Mononuclear cell (primary cell): ENCODE measurements at regions not wholly inside any gene's neighbourhood (a gene's known extent, or its start where the extent isn't known, plus 50 kb on each side); places are given as distances from the start of the nearest gene placed in this dataset.

Experiments
- H3K27me3 ChIP-seq: 2 replicates; pipeline ENCODE4 v1.6.0; 2011; ENCODE audit warnings: low read length, control low read depth; ENCODE audit not compliant: insufficient read depth
- H3K4me1 ChIP-seq: 2 replicates; pipeline ENCODE4 v1.5.1; 2011; ENCODE audit warnings: mild to moderate bottlenecking, low read length, control low read depth; ENCODE audit not compliant: insufficient read depth
- H3K4me3 ChIP-seq: 2 replicates; pipeline ENCODE4 v1.5.1; 2011; ENCODE audit warnings: mild to moderate bottlenecking, low read length, moderate library complexity
- H3K9me3 ChIP-seq: 2 replicates; pipeline ENCODE4 v1.5.1; 2011; ENCODE audit warnings: low read depth, mild to moderate bottlenecking, control low read depth, low read length

DNA sequence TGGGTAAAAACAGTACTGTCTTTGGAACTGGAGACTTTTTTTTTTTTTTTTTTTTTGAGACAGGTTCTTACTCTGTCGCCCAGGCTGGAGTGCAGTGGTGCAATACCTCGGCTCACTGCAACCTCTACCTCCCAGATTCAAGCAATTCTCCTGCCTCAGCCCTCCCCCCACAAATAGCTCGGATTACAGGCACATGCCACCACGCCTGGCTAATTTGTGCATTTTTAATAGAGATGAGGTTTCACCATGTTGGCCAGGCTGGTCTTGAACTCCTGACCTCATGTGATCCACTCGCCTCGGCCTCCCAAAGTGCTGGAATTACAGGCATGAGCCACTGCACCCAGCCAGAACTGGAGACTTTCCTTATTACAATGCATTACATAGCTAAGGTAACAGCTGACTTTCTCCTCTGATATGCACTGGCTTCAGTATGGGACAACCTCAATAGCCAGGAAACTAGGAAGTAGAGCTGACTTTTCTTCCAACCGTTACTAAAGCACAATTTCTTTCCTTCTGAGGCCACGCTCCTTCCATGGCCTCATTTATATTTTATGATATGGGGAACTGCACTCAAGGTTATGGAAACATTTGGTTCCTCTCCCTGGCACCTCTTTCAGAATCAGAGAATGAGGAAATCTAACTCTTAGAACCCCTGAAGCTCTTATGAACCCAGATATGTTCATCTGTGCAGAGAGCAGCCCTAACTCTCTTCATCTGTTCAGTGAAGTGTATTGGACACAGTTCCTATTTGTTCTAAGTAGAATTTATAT is 53.5 kb upstream of the FAM9B start:
- Histone ChIP-seq H3K4me1 (peaks cover 42% of the 10 kb centered on the region), H3K4me3 (no peak overlapping the region)

DNA sequence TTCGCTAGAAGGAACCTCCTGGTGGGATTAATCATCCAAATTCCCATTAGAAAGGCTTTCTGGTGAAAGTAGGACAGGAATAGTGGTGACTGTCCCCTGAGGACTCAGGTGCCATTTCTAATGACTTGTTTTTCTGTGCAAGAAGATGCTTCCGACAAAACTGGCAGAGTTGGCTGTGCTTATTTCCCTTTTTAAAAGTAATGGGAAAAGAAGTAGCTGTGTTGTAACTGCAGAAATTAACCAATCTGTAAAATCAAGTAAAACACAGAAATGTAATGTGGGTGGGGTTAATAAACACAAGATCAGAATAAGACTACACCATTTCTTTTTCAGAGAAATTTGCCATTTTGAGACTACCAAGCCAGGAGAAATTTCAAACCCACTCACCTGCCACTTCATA is 55.0 kb upstream of the FAM9B start:
- Histone ChIP-seq H3K9me3 (no peaks in the 10 kb centered on the region), H3K4me1 (peaks cover 42% of the 10 kb centered on the region), H3K27me3 (no peaks in the 10 kb centered on the region), H3K4me3 (no peak overlapping the region)

More for the DNA sequence above, 53.5 kb upstream of the FAM9B start:
- no peaks in the 10 kb centered on the region for H3K9me3 ChIP-seq
- H3K27me3 ChIP-seq, result no peaks in the 10 kb centered on the region

DNA sequence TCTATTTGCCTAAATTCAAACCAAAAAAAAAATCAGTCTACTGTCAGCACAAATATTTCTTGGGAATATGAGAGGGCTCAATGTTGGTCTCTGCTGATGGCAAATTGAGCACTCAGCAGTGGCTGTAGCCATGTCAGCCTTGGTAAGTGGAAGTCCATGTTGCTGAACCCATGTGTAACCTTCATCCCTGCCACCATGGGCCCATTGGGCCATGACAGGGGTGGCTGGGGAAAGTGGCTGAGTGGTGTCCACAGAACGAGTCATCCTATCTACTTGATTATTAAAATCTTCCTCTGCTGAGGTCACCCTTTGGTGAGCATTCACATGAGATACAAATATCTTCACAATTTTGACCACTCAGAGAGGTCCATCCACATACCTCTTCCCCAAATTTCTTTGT is 56.8 kb upstream of the FAM9B start:
- Histone ChIP-seq H3K9me3 (no peaks in the 10 kb centered on the region), H3K4me1 (peaks cover 42% of the 10 kb centered on the region), H3K27me3 (no peaks in the 10 kb centered on the region), H3K4me3 (no peak overlapping the region)

DNA sequence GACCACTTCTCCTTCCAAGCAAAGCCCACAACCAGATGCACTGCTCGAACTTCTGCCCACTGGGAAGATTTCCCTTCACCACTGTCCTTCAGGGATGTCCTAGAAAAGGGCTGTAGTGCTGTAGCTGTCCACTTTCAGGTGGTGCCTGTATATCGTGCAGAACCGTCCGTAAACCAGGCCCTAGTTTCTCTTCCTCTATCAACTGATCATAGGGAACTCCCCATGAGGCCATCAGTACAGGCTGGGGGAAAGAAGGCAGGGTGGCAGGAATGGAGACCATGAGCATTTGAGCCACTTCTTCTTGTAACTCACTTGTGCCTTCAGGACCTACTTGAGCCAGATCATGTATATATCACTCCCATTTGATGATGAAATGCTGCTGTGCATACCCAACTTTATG is 57.3 kb upstream of the FAM9B start:
- no peaks in the 10 kb centered on the region for H3K27me3 ChIP-seq
- H3K4me1 ChIP-seq, result peaks cover 42% of the 10 kb centered on the region
- no peak overlapping the region for H3K4me3 ChIP-seq
- H3K9me3 ChIP-seq, result no peaks in the 10 kb centered on the region

DNA sequence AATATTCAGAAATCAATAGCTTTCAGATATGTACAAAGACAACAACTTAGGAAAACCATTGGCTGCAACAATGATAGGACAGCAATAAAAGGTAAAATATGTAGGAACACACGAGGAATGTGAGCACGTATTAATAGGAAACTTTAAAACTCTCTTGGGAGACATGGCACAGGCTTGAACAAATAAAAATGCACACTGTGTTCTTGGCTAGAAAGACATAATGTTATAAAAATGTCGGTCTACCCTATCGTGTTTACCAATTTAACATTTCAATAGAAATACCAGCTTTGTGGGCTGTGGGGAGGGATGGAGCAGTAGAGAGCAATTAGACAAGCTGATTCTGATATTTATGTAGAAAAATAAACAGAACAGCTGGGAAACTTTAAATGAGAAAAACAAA is 69.0 kb upstream of the FAM9B start:
- no peaks in the 10 kb centered on the region for H3K27me3 ChIP-seq
- no peaks in the 10 kb centered on the region for H3K4me1 ChIP-seq
- H3K4me3 ChIP-seq, result no peak overlapping the region
- H3K9me3 ChIP-seq, result no peaks in the 10 kb centered on the region

DNA sequence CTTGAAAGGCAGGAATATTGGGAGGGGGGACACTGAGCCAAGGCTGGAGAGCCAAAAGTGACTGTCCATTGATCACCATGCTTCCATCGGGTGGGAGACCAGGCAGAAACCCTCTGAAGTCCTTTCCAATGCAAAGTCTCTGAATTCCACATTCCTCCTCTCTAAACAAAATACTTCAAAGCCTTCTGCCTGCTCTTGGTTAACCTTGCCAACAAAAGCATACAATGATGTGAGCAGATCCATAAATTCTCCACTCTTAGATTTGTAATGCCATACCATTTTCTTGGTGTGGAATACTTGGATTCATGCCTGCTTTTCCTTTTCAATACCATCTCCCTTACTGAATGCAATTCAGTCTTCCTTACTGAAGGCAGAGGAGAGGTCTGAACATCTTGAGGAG is 74.1 kb upstream of the FAM9B start:
- Histone ChIP-seq H3K27me3 (no peaks in the 10 kb centered on the region), H3K4me3 (no peak overlapping the region), H3K9me3 (no peaks in the 10 kb centered on the region), H3K4me1 (no peaks in the 10 kb centered on the region)

DNA sequence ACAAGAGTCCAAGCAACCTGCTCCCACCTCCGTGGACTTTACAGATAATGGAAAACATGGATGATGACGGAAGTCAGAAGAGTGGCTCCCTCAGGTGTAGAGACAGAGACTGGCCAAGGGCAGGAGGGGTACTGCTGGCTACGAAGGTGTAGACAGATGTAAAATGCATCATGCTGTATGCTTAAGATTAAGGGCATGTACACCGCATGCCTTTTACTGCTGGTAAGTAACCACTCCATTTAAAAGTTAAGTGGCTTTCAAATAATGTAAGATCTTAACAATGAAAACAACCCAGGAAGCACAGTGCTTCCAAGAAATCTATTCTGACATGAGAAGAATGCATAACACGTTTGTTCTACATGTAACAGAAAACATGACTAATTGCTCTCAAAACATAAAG is 76.9 kb upstream of the FAM9B start:
- Histone ChIP-seq H3K27me3 (no peaks in the 10 kb centered on the region), H3K9me3 (no peaks in the 10 kb centered on the region), H3K4me1 (no peaks in the 10 kb centered on the region), H3K4me3 (no peak overlapping the region)

DNA sequence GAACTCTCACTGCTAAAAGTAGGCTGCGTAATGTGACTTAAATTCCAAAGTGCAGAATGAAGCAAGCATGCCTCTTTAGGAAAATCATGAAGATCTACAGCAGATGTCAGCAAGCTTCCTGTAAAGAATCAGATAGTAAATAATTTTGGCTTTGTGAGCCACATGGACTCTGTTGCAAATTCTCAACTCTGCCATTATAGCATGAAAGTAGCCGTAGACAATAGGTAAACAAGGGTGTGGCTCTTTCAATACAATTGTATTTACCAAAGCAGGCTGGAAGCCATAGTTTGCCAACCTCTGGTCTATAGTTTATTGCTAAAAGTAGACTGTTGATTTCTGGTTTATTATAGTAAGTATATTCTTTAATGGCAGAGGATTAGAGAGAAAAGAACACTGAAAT is 80.3 kb upstream of the FAM9B start:
- no peaks in the 10 kb centered on the region for H3K27me3 ChIP-seq
- H3K4me1 ChIP-seq, result no peaks in the 10 kb centered on the region
- no peaks in the 10 kb centered on the region for H3K9me3 ChIP-seq
- H3K4me3 ChIP-seq, result no peak overlapping the region

DNA sequence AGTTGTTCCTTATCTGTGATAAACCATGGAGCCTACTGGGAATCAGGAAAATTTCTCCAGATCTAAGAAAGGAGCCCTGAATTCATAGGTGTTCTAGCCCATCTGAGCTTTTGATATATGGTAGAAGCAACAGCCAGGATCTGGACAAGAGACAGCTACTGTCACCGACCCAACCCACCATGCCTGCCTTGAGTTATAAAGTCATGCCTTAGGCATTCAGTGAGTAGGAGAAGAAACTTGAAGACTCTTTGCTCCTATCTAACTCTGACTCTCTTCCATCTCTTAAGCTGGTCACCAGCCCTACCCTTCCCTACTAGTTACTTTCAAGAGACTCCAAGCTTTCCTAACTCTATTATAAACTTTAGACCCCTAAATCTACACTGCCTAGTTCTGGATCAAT is 83.9 kb upstream of the FAM9B start:
- Histone ChIP-seq H3K4me1 (peaks cover 4% of the 10 kb centered on the region), H3K27me3 (no peaks in the 10 kb centered on the region), H3K4me3 (no peak overlapping the region), H3K9me3 (no peaks in the 10 kb centered on the region)

DNA sequence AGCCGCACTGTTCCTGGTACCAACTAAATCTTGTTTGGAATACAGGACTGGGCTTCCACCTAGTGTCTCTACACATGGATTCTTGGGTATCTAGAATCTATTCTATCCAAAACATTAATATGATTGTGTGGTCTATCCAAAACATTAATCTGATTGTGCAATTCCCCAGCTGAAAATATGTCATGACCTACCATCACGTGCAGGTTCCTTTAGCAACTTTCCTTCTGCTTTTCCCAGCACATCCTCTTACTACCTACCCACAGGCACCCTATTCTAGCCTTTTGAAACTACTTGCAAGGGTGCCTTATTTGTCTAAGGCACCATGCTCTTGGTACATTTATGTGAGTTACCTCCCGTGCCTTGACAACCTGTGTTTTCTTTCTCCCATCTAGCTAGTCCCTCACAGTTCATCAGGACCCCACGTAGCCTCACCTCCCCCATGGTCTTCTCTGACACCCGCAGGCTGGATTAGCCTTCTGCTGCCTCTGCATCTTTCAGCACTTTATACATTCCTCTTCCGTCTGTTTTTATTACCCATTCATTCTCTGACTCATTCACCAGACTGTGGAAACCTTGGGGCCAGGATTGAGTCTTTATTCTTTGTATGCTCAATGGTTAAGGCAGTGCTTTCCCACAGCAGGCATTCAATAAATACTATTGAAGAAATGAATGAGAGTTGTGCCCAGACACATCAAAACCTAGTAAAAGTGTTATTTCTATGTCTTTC is 88.8 kb upstream of the FAM9B start:
- Histone ChIP-seq H3K4me3 (no peak overlapping the region), H3K27me3 (no peaks in the 10 kb centered on the region), H3K4me1 (peaks cover 8% of the 10 kb centered on the region), H3K9me3 (no peaks in the 10 kb centered on the region)

DNA sequence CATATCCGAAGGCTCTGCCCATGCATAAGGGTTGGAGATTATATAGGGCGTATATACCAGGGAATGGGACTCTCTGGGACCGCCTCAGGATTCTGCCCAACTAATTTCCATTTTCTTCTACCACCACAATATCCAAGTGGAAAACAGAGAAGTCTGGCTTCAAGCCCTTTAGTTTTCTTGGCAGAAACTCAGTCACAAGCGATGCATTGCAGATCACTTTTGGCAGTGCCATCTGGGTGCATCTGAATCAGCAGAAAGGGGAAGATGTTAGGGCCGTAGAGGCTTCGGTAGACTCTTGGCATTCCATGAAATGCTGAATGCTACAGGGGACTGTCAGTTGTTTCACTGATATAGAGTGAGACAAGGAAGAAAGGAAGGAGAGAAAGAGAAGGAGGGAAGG is 94.1 kb upstream of the FAM9B start:
- Histone ChIP-seq H3K4me1 (peaks cover 3% of the 10 kb centered on the region), H3K4me3 (no peak overlapping the region), H3K27me3 (no peaks in the 10 kb centered on the region), H3K9me3 (no peaks in the 10 kb centered on the region)

DNA sequence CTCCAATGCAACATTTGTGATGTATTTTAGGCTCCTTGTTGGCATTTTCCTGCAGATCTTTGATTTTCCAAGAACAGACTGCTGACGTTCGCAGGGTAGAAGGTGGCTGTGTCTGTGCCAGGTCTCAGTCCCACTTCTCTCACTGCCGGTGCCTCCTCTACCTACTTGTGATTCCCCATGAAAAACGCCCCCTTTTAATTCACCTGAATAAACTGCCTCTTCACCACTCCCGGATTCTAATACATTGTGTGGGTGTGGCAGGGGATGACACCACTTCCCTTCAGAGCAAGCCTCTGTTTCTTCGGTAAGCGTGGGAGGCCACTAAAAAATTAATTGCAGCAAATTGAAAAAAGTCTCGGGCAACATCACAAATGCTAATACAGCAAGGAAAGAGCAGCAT is 96.1 kb upstream of the FAM9B start:
- Histone ChIP-seq H3K9me3 (no peaks in the 10 kb centered on the region), H3K4me3 (no peak overlapping the region), H3K27me3 (no peaks in the 10 kb centered on the region), H3K4me1 (no peaks in the 10 kb centered on the region)

DNA sequence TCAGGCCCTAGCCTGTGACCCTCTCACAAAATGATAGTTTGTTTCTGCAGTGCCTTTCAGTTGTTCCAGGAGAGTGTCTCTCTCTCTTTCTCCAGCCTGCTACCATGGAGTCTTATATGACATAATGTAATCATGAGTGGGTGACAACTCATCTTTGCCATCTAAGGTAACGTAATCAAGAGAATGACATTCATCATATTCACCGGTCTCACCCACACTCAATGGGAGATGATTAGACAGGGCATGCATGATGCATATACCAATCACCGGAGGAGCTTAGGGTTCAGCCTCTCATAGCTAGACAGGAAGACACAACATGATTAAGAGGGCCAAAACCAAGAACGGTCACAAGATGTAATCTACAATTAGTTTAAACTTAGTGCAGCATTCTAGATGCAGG is 97.1 kb upstream of the FAM9B start:
- H3K4me1 ChIP-seq, result no peaks in the 10 kb centered on the region
- H3K4me3 ChIP-seq, result no peak overlapping the region
- H3K9me3 ChIP-seq, result no peaks in the 10 kb centered on the region
- H3K27me3 ChIP-seq, result no peaks in the 10 kb centered on the region

DNA sequence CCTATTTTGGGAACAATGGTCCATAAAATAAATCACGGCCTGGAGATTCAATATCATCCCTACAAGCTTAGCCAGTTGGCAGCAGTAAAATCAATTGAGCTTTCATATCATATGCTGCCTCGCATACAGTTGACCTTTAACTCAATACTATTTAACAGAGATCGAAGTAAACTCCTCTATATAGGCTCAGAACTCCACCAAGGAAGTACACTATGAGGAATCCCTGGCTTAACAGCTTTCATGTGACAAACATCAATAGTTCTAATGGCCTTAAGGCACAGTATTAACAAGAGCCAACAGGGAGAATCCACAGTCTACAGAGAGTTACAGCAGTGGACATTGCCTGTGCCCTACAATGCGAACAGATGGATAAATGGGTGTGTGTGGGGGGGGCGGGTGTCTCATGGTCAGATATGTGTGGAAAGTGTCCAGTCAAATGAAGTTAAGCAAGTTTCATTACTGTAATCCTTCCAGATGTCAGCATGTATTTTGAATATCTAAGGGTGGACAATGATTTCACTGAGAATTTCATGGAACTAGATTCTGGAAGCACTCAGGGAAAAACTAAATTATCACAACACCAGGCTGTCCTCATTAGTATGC is 98.2 kb upstream of the FAM9B start:
- Histone ChIP-seq H3K27me3 (no peaks in the 10 kb centered on the region), H3K9me3 (no peaks in the 10 kb centered on the region), H3K4me1 (no peaks in the 10 kb centered on the region), H3K4me3 (no peak overlapping the region)

DNA sequence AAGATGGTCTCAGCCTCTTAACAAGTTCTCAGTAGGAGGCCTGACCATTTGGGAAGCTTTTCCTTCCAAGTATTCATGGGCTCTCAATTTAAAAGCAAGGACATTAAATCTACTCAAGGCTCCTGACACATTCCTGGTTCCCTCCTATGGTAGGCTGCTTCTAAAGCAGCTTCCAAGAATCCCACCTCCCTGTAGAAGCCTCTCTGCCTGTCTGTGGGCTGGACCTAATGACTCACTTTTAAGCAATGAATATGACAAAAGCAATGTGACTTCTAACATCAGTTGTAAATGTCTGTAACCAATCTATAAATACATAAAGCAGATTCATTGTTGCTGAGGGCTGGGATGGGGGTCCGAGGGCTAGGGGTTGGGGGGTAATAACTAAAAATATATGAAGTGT is 99.5 kb upstream of the FAM9B start:
- H3K9me3 ChIP-seq, result no peaks in the 10 kb centered on the region
- H3K27me3 ChIP-seq, result no peaks in the 10 kb centered on the region
- no peak overlapping the region for H3K4me3 ChIP-seq
- H3K4me1 ChIP-seq, result no peaks in the 10 kb centered on the region

DNA sequence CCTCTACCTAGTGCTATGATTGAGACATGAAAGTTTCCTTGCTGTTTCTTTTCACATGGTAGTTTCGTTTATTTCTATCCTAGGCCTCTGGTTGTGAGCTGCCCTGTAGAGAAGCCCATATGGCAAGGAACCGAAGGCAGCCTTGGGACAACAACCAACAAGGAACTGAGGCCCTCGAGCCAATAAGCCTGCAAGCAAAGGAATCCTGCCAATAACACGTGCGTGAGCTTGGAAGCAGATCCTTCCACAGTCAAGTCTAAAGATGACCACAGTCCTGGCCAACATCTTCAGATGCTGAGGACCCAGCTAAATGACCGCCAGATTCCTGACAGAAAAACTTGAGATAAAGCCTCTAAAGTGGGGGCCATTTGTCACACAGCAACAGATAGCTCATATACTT is 100.4 kb upstream of the FAM9B start:
- Histone ChIP-seq H3K4me1 (no peaks in the 10 kb centered on the region), H3K27me3 (no peaks in the 10 kb centered on the region), H3K4me3 (no peak overlapping the region), H3K9me3 (no peaks in the 10 kb centered on the region)
